ENCODE measurements at regions not wholly inside any gene's neighbourhood (a gene's known extent, or its start where the extent isn't known, plus 50 kb on each side); places are given as distances from the start of the nearest gene placed in this dataset.

DNA sequence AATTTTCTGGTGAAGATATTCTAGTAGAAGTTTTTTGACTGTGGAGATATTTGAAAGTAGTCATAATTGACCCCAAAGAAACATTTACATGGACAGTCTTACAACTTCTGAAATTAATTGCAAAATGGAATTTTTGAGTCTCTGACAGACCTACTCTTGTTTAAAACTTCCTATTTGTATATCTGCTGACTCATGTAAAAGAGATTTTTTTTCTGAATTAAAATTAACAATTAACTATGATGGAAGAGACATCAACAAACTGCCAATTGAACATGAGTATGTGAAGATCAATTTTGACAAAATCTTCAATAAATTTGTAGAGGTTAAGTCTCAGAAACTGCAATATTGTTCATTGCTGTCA lies 108.5 kb upstream of the MAX start:
- CTCF ChIA-PET = interaction anchor here (2.4 kb wide), 1 partner anchor 41 kb away, joined by 5 read pairs; no protein-coding TSS in a partner anchor
- POLR2A ChIA-PET = no interaction called here
- DNase-seq (ENCODE audit: extremely low spot score) = no peak
- no peak for TF ChIP-seq CTCF (IDR thresholded peaks at IDR 0.05; ENCODE audit: control extremely low read depth, extremely low read depth, low read depth, missing control alignments)

GRCh38 chr14:65211341-65211987 lies 109.1 kb upstream of the MAX start:
- POLR2A ChIA-PET = no interaction called here
- no peak for DNase-seq (ENCODE audit: extremely low spot score)
- CTCF ChIA-PET = interaction anchor here (2.4 kb wide), 1 partner anchor 42 kb away, joined by 5 read pairs; no protein-coding TSS in a partner anchor
- TF ChIP-seq CTCF (IDR thresholded peaks at IDR 0.05; ENCODE audit: control extremely low read depth, extremely low read depth, low read depth, missing control alignments) = no peak

DNA sequence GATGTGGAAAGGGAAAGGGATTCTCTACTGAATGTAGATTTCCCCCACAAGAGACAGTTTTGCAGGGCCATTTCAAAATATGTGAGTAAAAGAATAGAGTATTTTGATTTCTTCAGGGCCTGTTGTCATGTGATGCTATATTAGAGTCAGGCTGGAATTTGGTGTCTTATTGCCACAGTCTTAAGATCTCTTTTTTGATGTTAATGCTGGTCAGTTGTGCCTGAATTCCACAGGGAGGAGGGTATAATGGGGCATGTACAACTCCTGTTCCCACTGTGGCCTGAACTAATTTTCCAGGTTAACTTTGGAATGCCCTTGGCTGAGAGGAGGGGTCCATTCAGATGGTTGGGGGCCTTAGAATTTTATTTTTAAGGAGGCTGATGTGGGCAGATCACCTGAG lies 111.0 kb upstream of the MAX start:
- TF ChIP-seq CTCF (IDR thresholded peaks at IDR 0.05; ENCODE audit: control extremely low read depth, extremely low read depth, low read depth, missing control alignments) = no peak
- no peak for DNase-seq (ENCODE audit: extremely low spot score)
- ChIA-PET CTCF (interaction anchor here (0.9 to 2.4 kb wide), 2 partner anchors 44 to 202 kb away, joined by 3 to 5 read pairs; no protein-coding TSS in a partner anchor), POLR2A (no interaction called here)

DNA sequence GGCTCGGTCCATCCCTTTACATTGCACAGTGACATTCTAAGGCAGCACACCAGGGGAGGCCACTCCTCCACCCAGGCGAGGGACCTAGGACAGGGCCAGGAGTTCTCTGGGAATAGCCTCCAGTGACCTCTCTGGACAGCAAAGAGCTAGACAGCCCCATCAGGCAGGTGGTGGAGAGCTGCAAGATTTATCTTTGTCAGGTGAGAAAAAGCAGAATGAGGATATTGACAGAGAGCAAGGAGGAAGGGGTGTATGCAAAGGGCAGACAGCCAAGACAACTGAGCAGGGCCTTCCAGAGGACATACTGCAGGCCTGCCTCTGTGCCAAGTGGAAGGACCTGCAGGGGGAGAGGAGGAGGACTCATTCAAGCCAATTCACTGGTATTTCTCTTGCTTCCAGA lies 112.4 kb upstream of the MAX start:
- ChIA-PET CTCF (interaction anchor here (1.3 to 3.1 kb wide), 2 partner anchors 11 to 50 kb away, joined by 5 to 11 read pairs; no protein-coding TSS in a partner anchor), POLR2A (interaction anchor here (0.7 kb wide), 1 partner anchor 145 kb away, joined by 6 read pairs; no protein-coding TSS in a partner anchor)
- no peak for TF ChIP-seq CTCF (IDR thresholded peaks at IDR 0.05; ENCODE audit: control extremely low read depth, extremely low read depth, low read depth, missing control alignments)
- DNase-seq (ENCODE audit: extremely low spot score) = no peak

- DNase-seq (ENCODE audit: extremely low spot score) = no peak
- ChIA-PET CTCF (interaction anchor here (0.9 to 2.0 kb wide), 7 partner anchors 10 to 740 kb away, joined by 3 to 7 read pairs (median 4); no protein-coding TSS in a partner anchor), POLR2A (no interaction called here)
- TF ChIP-seq CTCF (IDR thresholded peaks at IDR 0.05; ENCODE audit: control extremely low read depth, extremely low read depth, low read depth, missing control alignments) = no peak
Measured at GRCh38 chr14:65219353-65219752, 117.0 kb upstream of the MAX start.

GRCh38 chr14:65222440-65222858 lies 120.1 kb upstream of the MAX start:
- peak; percentile 68 for DNase-seq (ENCODE audit: extremely low spot score)
- ChIA-PET CTCF (interaction anchor here (0.9 to 2.6 kb wide), 10 partner anchors 15 to 739 kb away, joined by 3 to 12 read pairs (median 4); no protein-coding TSS in a partner anchor), POLR2A (no interaction called here)
- peak; percentile 87 for TF ChIP-seq CTCF (IDR thresholded peaks at IDR 0.05; ENCODE audit: control extremely low read depth, extremely low read depth, low read depth, missing control alignments)
